A549 (cell line): ENCODE measurements at regions not wholly inside any gene's neighbourhood (a gene's known extent, or its start where the extent isn't known, plus 50 kb on each side); places are given as distances from the start of the nearest gene placed in this dataset.

Experiments
- ATAC-seq, 2 experiments: fragments of 200-7000 bp in 1 of 2; fragments of >200 bp in 1 of 2; cut with Nextera tagmentation in 1 of 2; cut with Tn5 transposase in 1 of 2; 3 replicates each; pipeline versions ENCODE4 v1.8.0 to v1.9.1; 2018 to 2020; ENCODE audit warnings: mild to moderate bottlenecking in 1 of 2, moderate library complexity in 1 of 2
- CTCF ChIA-PET: fragments of 300-600 bp; sonication (Branson Sonifier 250); formaldehyde crosslinking; extraction: SDS; loops from one replicate; lab custom pipeline; 2021; ENCODE audit warnings: antibody characterized with exemption, inconsistent platforms; lab: Yijun Ruan, JAX
- POLR2A ChIA-PET: fragments of 350-600 bp; formaldehyde crosslinking; extraction: SDS; loops from one replicate; lab custom pipeline; 2021; ENCODE audit warnings: antibody characterized with exemption, inconsistent platforms; lab: Yijun Ruan, JAX
- DNase-seq, 2 experiments: peaks; one replicate each; pipeline versions ENCODE4 v3.0.0 to v3.0.0-alpha.2; 2011 to 2016; ENCODE audit warnings: low read depth in 1 of 2, low spot score in 1 of 2
- FAIRE-seq: peaks from 2 replicates; lab custom pipeline; 2011; peaks lifted over from hg19 to GRCh38; lab: Jason Lieb, UNC
- H3K27ac ChIP-seq, 2 experiments: fragments of >200 bp; sonication (Bioruptor Twin); formaldehyde crosslinking; 3 replicates each; pipeline ENCODE4 v1.5.1; 2016 to 2017
- H3K4me1 ChIP-seq: fragments of >200 bp; sonication (Bioruptor Twin); formaldehyde crosslinking; 3 replicates; pipeline ENCODE4 v1.6.1; 2016
- H3K4me2 ChIP-seq: fragments of >200 bp; sonication (Bioruptor Twin); formaldehyde crosslinking; 3 replicates; pipeline ENCODE4 v1.6.1; 2016
- H3K4me3 ChIP-seq: fragments of >200 bp; sonication (Bioruptor Twin); formaldehyde crosslinking; 3 replicates; pipeline ENCODE4 v1.5.1; 2016
- H3K9me3 ChIP-seq: fragments of >200 bp; sonication (Bioruptor Twin); formaldehyde crosslinking; 3 replicates; pipeline ENCODE4 v1.6.1; 2016
- BCL3 ChIP-seq: fragments of >200 bp; sonication (Bioruptor Twin); formaldehyde crosslinking; IDR thresholded peaks from 3 replicates; pipeline ENCODE4 v1.6.1; 2016
- BHLHE40 ChIP-seq: IDR thresholded peaks from 2 replicates; pipeline ENCODE4 v1.6.1; 2012; ENCODE audit warnings: low read depth, low read length, inconsistent platforms
- CBX2 ChIP-seq: fragments of 200-600 bp; sonication (generic); IDR thresholded peaks from 2 replicates; pipeline ENCODE4 v1.6.1; 2016; ENCODE audit warnings: low read depth, mild to moderate bottlenecking, borderline replicate concordance
- CBX8 ChIP-seq: fragments of 200-600 bp; sonication (generic); IDR thresholded peaks from 2 replicates; pipeline ENCODE4 v1.6.1; 2016
- CHD4 ChIP-seq: fragments of 200-600 bp; sonication (generic); IDR thresholded peaks from 2 replicates; pipeline ENCODE4 v1.6.1; 2016; ENCODE audit warnings: antibody characterized with exemption, mild to moderate bottlenecking, borderline replicate concordance
- EP300 ChIP-seq, 2 experiments: fragments of >200 bp; sonication (Bioruptor Twin); formaldehyde crosslinking; IDR thresholded peaks; 2 replicates in 1 of 2; 3 replicates in 1 of 2; pipeline ENCODE4 v1.6.1; 2016 to 2017
- FOSB ChIP-seq: fragments of 250-450 bp; sonication (Bioruptor Pico); IDR thresholded peaks from 2 replicates; pipeline ENCODE4 v1.5.0; 2020; ENCODE audit warnings: mild to moderate bottlenecking, moderate library complexity
- FOSL2 ChIP-seq, 2 experiments: fragments of 450-650 bp in 1 of 2; fragments of >200 bp in 1 of 2; sonication (Bioruptor Twin) in 1 of 2; formaldehyde crosslinking; IDR thresholded peaks; 2 replicates each; pipeline versions ENCODE4 v1.5.0 to v1.6.1; 2016 to 2020; ENCODE audit warnings: mild to moderate bottlenecking in 1 of 2, moderate library complexity in 1 of 2
- FOXS1 ChIP-seq: fragments of 250-450 bp; sonication (Bioruptor Pico); IDR thresholded peaks from 2 replicates; pipeline ENCODE4 v1.5.0; 2020; ENCODE audit warnings: mild to moderate bottlenecking, moderate library complexity
- GATA3 ChIP-seq: IDR thresholded peaks from 2 replicates; pipeline ENCODE4 v1.6.1; 2012; ENCODE audit warnings: borderline replicate concordance
- HEYL ChIP-seq: fragments of 250-450 bp; sonication (Bioruptor Pico); IDR thresholded peaks from 2 replicates; pipeline ENCODE4 v1.8.0; 2021; ENCODE audit warnings: mild to moderate bottlenecking, moderate library complexity
- HMGXB4 ChIP-seq: fragments of 250-450 bp; sonication (Bioruptor Pico); IDR thresholded peaks from 2 replicates; pipeline ENCODE4 v1.5.0; 2021; ENCODE audit warnings: mild to moderate bottlenecking, moderate library complexity, borderline replicate concordance
- HOXA7 ChIP-seq: fragments of 250-450 bp; sonication (Bioruptor Pico); IDR thresholded peaks from 2 replicates; pipeline ENCODE4 v1.5.0; 2020; ENCODE audit warnings: mild to moderate bottlenecking, moderate library complexity
- HOXB13 ChIP-seq: fragments of 250-450 bp; sonication (Bioruptor Pico); IDR thresholded peaks from 2 replicates; pipeline ENCODE4 v1.5.0; 2020; ENCODE audit warnings: low read depth, mild to moderate bottlenecking, moderate library complexity
- HOXB5 ChIP-seq: fragments of 250-450 bp; sonication (Bioruptor Pico); IDR thresholded peaks from 2 replicates; pipeline ENCODE4 v1.5.0; 2020; ENCODE audit warnings: mild to moderate bottlenecking, moderate library complexity
- JUNB ChIP-seq: fragments of >200 bp; sonication (Bioruptor Twin); formaldehyde crosslinking; IDR thresholded peaks from 2 replicates; pipeline ENCODE4 v1.6.1; 2016
- KDM1A ChIP-seq: fragments of 200-600 bp; sonication (generic); IDR thresholded peaks from 2 replicates; pipeline ENCODE4 v1.6.1; 2016; ENCODE audit warnings: low read depth, mild to moderate bottlenecking
- KDM5A ChIP-seq: fragments of 200-600 bp; sonication (generic); IDR thresholded peaks from 2 replicates; pipeline ENCODE4 v1.6.1; 2016; ENCODE audit warnings: antibody characterized with exemption, mild to moderate bottlenecking
- MAX ChIP-seq: IDR thresholded peaks from 2 replicates; pipeline ENCODE4 v1.6.1; 2012
- NR3C1 ChIP-seq: fragments of >200 bp; sonication (Bioruptor Twin); formaldehyde crosslinking; IDR thresholded peaks from 3 replicates; pipeline ENCODE4 v1.6.1; 2017
- POLR2AphosphoS2 ChIP-seq: conservative IDR thresholded peaks from 2 replicates; pipeline ENCODE4 v1.6.1; 2012; ENCODE audit warnings: low read length, improper control_type of control experiment, inconsistent platforms
- RARB ChIP-seq: fragments of 250-450 bp; sonication (Bioruptor Pico); IDR thresholded peaks from 2 replicates; pipeline ENCODE4 v1.8.0; 2021; ENCODE audit warnings: mild to moderate bottlenecking, moderate library complexity
- REST ChIP-seq: fragments of 200-600 bp; sonication (generic); IDR thresholded peaks from 2 replicates; pipeline ENCODE4 v1.6.1; 2016; ENCODE audit warnings: antibody characterized with exemption, mild to moderate bottlenecking, moderate library complexity
- RFX5 ChIP-seq: fragments of 450-650 bp; IDR thresholded peaks from 2 replicates; pipeline ENCODE4 v1.7.1; 2014; ENCODE audit warnings: antibody characterized with exemption, mild to moderate bottlenecking, moderate library complexity
- SREBF2 ChIP-seq: fragments of 450-650 bp; IDR thresholded peaks from 2 replicates; pipeline ENCODE4 v1.6.1; 2014; ENCODE audit warnings: mild to moderate bottlenecking, moderate library complexity
- TFCP2L1 ChIP-seq: fragments of 250-450 bp; sonication (Bioruptor Pico); IDR thresholded peaks from 2 replicates; pipeline ENCODE4 v1.5.0; 2021; ENCODE audit warnings: mild to moderate bottlenecking
- ZC3H11A ChIP-seq: fragments of 450-650 bp; IDR thresholded peaks from 2 replicates; pipeline ENCODE4 v1.6.1; 2014; ENCODE audit warnings: antibody characterized with exemption, mild to moderate bottlenecking
- ZSCAN20 ChIP-seq: fragments of 250-450 bp; sonication (Bioruptor Pico); IDR thresholded peaks from 2 replicates; pipeline ENCODE4 v1.8.0; 2022; ENCODE audit warnings: mild to moderate bottlenecking, moderate library complexity
- WGBS: methylation state at CpG from one replicate; pipeline ENCODE4 v1.1.6; 2017; ENCODE audit errors: missing lambda C conversion rate; 5-methylcytosine and 5-hydroxymethylcytosine counted together

GRCh38 chr2:239585422-239585821 is 184.6 kb upstream of the HDAC4 start:
- 36% methylated on average over 10 of the region's 10 CpGs for WGBS
- no peak overlapping the region for H3K4me3 ChIP-seq
- ChIA-PET CTCF (no interaction called here), POLR2A (no interaction called here)
- ATAC-seq (no peak), FAIRE-seq (no peak), DNase-seq (no peak)
- TF ChIP-seq ZC3H11A (no peak), KDM1A (no peak), CBX2 (no peak), EP300 (IDR thresholded peaks at IDR 0.05) (no peak), CBX8 (no peak)
- no peaks in the 10 kb centered on the region for H3K4me1 ChIP-seq
- H3K9me3 ChIP-seq: no peaks in the 10 kb centered on the region
- no peak overlapping the region for H3K4me2 ChIP-seq
- H3K27ac ChIP-seq: no peak overlapping the region

- TF ChIP-seq CBX8 (no peak), HMGXB4 (CRISPR knock-in tag) (no peak), KDM1A (no peak), FOSB (CRISPR knock-in tag) (no peak), FOXS1 (CRISPR knock-in tag) (no peak), KDM5A (no peak), TFCP2L1 (CRISPR knock-in tag) (no peak), JUNB (no peak), GATA3 (no peak), RFX5 (no peak), CHD4 (no peak), MAX (no peak), HOXA7 (CRISPR knock-in tag) (no peak), BCL3 (no peak)
- Histone ChIP-seq H3K4me3 (no peak overlapping the region), H3K9me3 (no peaks in the 10 kb centered on the region), H3K4me1 (no peaks in the 10 kb centered on the region), H3K4me2 (no peak overlapping the region), H3K27ac (no peak overlapping the region)
- ATAC-seq: no peak
- ChIA-PET POLR2A (no interaction called here), CTCF (no interaction called here)
- FAIRE-seq: no peak
- WGBS: 0% methylated on average over 1 of the region's 3 CpGs
- no peak for DNase-seq
These were observed 184.2 kb upstream of the HDAC4 start for GRCh38 chr2:239584986-239585385.

- H3K27ac ChIP-seq: no peak overlapping the region
- no peaks in the 10 kb centered on the region for H3K9me3 ChIP-seq
- ChIA-PET CTCF (interaction anchor here (1.2 kb wide), 1 partner anchor 20 kb away, joined by 3 read pairs; no protein-coding TSS in a partner anchor), POLR2A (no interaction called here)
- H3K4me2 ChIP-seq: no peak overlapping the region
- WGBS: 47% methylated on average over 19 of the region's 31 CpGs
- H3K4me3 ChIP-seq: no peak overlapping the region
- FAIRE-seq (no peak), DNase-seq (no peak), ATAC-seq (no peak)
- H3K4me1 ChIP-seq: no peaks in the 10 kb centered on the region
- TF ChIP-seq SREBF2: no peak
- no peak for TF ChIP-seq NR3C1
- TF ChIP-seq EP300 (IDR thresholded peaks at IDR 0.05): no peak
- no peak for TF ChIP-seq POLR2AphosphoS2
- TF ChIP-seq BHLHE40: no peak
- TF ChIP-seq ZSCAN20 (CRISPR knock-in tag): no peak
- TF ChIP-seq FOSL2 (IDR thresholded peaks at IDR 0.05): no peak
- no peak for TF ChIP-seq FOSL2 (CRISPR knock-in tag; IDR thresholded peaks at IDR 0.05)
- TF ChIP-seq RARB: no peak
- no peak for TF ChIP-seq KDM1A
- no peak for TF ChIP-seq HOXB5
- TF ChIP-seq REST: no peak
- TF ChIP-seq ZC3H11A: no peak
- no peak for TF ChIP-seq HOXB13
- no peak for TF ChIP-seq HEYL (CRISPR knock-in tag)
- no peak for TF ChIP-seq RFX5
- TF ChIP-seq CBX2: no peak
These were observed 183.3 kb upstream of the HDAC4 start for GRCh38 chr2:239583879-239584859.
